PC-9 (cell line): ENCODE measurements at regions not wholly inside any gene's neighbourhood (a gene's known extent, or its start where the extent isn't known, plus 50 kb on each side); places are given as distances from the start of the nearest gene placed in this dataset.

Source experiments
- BruUV-seq: library from RNA; stranded (reverse); fragments of 400-500 nt; replicated peaks from 2 replicates; lab custom pipeline; 2021; lab: Mats Ljungman, UMichigan
- CTCF ChIA-PET: fragments of 300-600 bp; sonication (Branson Sonifier 250); formaldehyde crosslinking; loops from one replicate; lab custom pipeline; 2022; ENCODE audit warnings: antibody characterized with exemption; lab: Charles Lee
- POLR2A ChIA-PET: fragments of 300-600 bp; sonication (Branson Sonifier 250); formaldehyde crosslinking; loops from one replicate; lab custom pipeline; 2022; ENCODE audit warnings: antibody characterized with exemption; ENCODE audit not compliant: unreplicated experiment; lab: Charles Lee
- DNase-seq, 2 experiments: peaks; one replicate each; pipeline versions ENCODE4 v3.0.0 to v3.0.0-alpha.2; 2015 to 2022; ENCODE audit warnings: mixed read lengths in 1 of 2
- H2AFZ ChIP-seq: fragments of 200-600 bp; sonication (generic); 2 replicates; pipeline ENCODE4 v1.8.1; 2017; ENCODE audit warnings: antibody characterized with exemption
- H3F3A ChIP-seq: fragments of 200-600 bp; sonication (generic); 2 replicates; pipeline ENCODE4 v1.8.1; 2017; ENCODE audit warnings: antibody characterized with exemption, mild to moderate bottlenecking, low read depth; ENCODE audit not compliant: insufficient read depth
- H3K27ac ChIP-seq: fragments of 200-600 bp; sonication (generic); 2 replicates; pipeline ENCODE4 v1.6.1; 2016; ENCODE audit warnings: mixed run types
- H3K27me3 ChIP-seq: fragments of 200-600 bp; sonication (generic); 2 replicates; pipeline ENCODE4 v1.6.1; 2016; ENCODE audit warnings: low read depth, mixed run types; ENCODE audit not compliant: insufficient read depth
- H3K36me3 ChIP-seq: fragments of 200-600 bp; sonication (generic); 2 replicates; pipeline ENCODE4 v1.6.1; 2016; ENCODE audit warnings: low read depth, mixed run types
- H3K4me1 ChIP-seq: fragments of 200-600 bp; sonication (generic); replicated peaks from 2 replicates; pipeline ENCODE4 v1.6.1; 2016; ENCODE audit warnings: mixed run types; ENCODE audit not compliant: insufficient read depth
- H3K4me2 ChIP-seq: fragments of 200-600 bp; sonication (generic); 2 replicates; pipeline ENCODE4 v1.6.1; 2017; ENCODE audit warnings: mixed run types
- H3K4me3 ChIP-seq: fragments of 200-600 bp; sonication (generic); 2 replicates; pipeline ENCODE4 v1.6.1; 2016; ENCODE audit warnings: mixed run types
- H3K79me2 ChIP-seq: fragments of 200-600 bp; sonication (generic); 2 replicates; pipeline ENCODE4 v1.6.1; 2017; ENCODE audit warnings: low read depth, mixed run types
- H3K9me2 ChIP-seq: fragments of 200-600 bp; sonication (generic); 2 replicates; pipeline ENCODE4 v1.8.1; 2017; ENCODE audit warnings: mild to moderate bottlenecking; ENCODE audit not compliant: insufficient read depth
- H3K9me3 ChIP-seq: fragments of 200-600 bp; sonication (generic); 2 replicates; pipeline ENCODE4 v1.8.1; 2016; ENCODE audit warnings: low read depth; ENCODE audit not compliant: insufficient read depth
- H4K20me1 ChIP-seq: fragments of 200-600 bp; sonication (generic); 2 replicates; pipeline ENCODE4 v1.8.1; 2017; ENCODE audit not compliant: insufficient read depth
- CTCF ChIP-seq: fragments of 200-600 bp; sonication (generic); conservative IDR thresholded peaks from 2 replicates; pipeline ENCODE4 v1.6.1; 2017; ENCODE audit warnings: mixed run types, antibody characterized with exemption, mild to moderate bottlenecking, moderate library complexity
- EZH2 ChIP-seq: fragments of 200-600 bp; sonication (generic); IDR thresholded peaks from 2 replicates; pipeline ENCODE4 v1.8.0; 2017; ENCODE audit warnings: antibody characterized with exemption, low read depth
- intact Hi-C: fragments of 100-400 bp; cut with micrococcal nuclease; formaldehyde crosslinking; loops from one replicate; pipeline ENCODE4 v1.10.0; 2022; ENCODE audit not compliant: unreplicated experiment

GRCh38 chr6:159342146-159342545, 172.9 kb downstream of the FNDC1 start:
- Histone ChIP-seq H3K36me3 (no peaks in the 10 kb centered on the region), H2AFZ (no peak overlapping the region), H3K4me2 (no peak overlapping the region), H3K4me1 (no peaks in the 10 kb centered on the region), H4K20me1 (no peaks in the 10 kb centered on the region), H3K9me3 (no peaks in the 10 kb centered on the region), H3K4me3 (no peak overlapping the region), H3F3A (no peaks in the 10 kb centered on the region), H3K27me3 (no peaks in the 10 kb centered on the region), H3K27ac (no peak overlapping the region), H3K79me2 (no peaks in the 10 kb centered on the region), H3K9me2 (no peaks in the 10 kb centered on the region)
- intact Hi-C loops = no loop called here
- BruUV-seq = no TSS peak
- ChIA-PET CTCF (no interaction called here), POLR2A (no interaction called here)
- TF ChIP-seq EZH2 (no peak), CTCF (no peak)
- no peak for DNase-seq

GRCh38 chr6:159334068-159334467, 164.9 kb downstream of the FNDC1 start:
- CTCF ChIA-PET = no interaction called here
- H3K36me3 ChIP-seq = no peaks in the 10 kb centered on the region

GRCh38 chr6:159331451-159331850, 162.3 kb downstream of the FNDC1 start:
- no peak for TF ChIP-seq CTCF
- TF ChIP-seq EZH2 = no peak
- H3K36me3 ChIP-seq = no peaks in the 10 kb centered on the region
- CTCF ChIA-PET = no interaction called here
- H3K79me2 ChIP-seq = no peaks in the 10 kb centered on the region
- BruUV-seq = no TSS peak
- no peak overlapping the region for H3K4me2 ChIP-seq
- no peak overlapping the region for H2AFZ ChIP-seq
- H3K9me2 ChIP-seq = no peaks in the 10 kb centered on the region
- no peak overlapping the region for H3K27ac ChIP-seq
- H3K4me1 ChIP-seq = no peaks in the 10 kb centered on the region
- no peaks in the 10 kb centered on the region for H3F3A ChIP-seq
- H3K4me3 ChIP-seq = no peak overlapping the region
- POLR2A ChIA-PET = no interaction called here
- no peaks in the 10 kb centered on the region for H4K20me1 ChIP-seq
- DNase-seq = no peak
- intact Hi-C loops = no loop called here
- peaks cover 28% of the 10 kb centered on the region for H3K27me3 ChIP-seq
- no peaks in the 10 kb centered on the region for H3K9me3 ChIP-seq

More at GRCh38 chr6:159334068-159334467, 164.9 kb downstream of the FNDC1 start:
- Histone ChIP-seq H3K9me3 (no peaks in the 10 kb centered on the region), H3K27ac (no peak overlapping the region), H3K27me3 (0 out of 2 replicates have a peak, but pooled peaks cover 5% of the 10 kb centered on the region), H3K9me2 (no peaks in the 10 kb centered on the region), H3K79me2 (no peaks in the 10 kb centered on the region), H4K20me1 (no peaks in the 10 kb centered on the region), H3K4me3 (no peak overlapping the region), H3K4me1 (no peaks in the 10 kb centered on the region), H3K4me2 (no peak overlapping the region), H3F3A (no peaks in the 10 kb centered on the region), H2AFZ (no peak overlapping the region)
- no peak for DNase-seq
- POLR2A ChIA-PET = no interaction called here
- intact Hi-C loops = no loop called here
- no TSS peak for BruUV-seq
- TF ChIP-seq CTCF (no peak), EZH2 (no peak)
